Dendritic cell treated with granulocyte-macrophage colony-stimulating factor and Interleukin-4, amounts not matched to agents 40 ng/mL and 50 ng/mL, for 4 days (primary cell): ENCODE measurements at regions not wholly inside any gene's neighbourhood (a gene's known extent, or its start where the extent isn't known, plus 50 kb on each side); places are given as distances from the start of the nearest gene placed in this dataset.

Experiments
- H3K27ac Mint-ChIP-seq: one replicate; pipeline ENCODE4 v1.8.0; 2022; ENCODE audit warnings: mild to moderate bottlenecking, mixed read lengths
- H3K27me3 Mint-ChIP-seq: one replicate; pipeline ENCODE4 v1.8.0; 2022; ENCODE audit warnings: mild to moderate bottlenecking, mixed read lengths
- H3K36me3 Mint-ChIP-seq: one replicate; pipeline ENCODE4 v1.8.0; 2022; ENCODE audit warnings: low read depth, mixed read lengths
- H3K4me1 Mint-ChIP-seq: one replicate; pipeline ENCODE4 v1.8.0; 2022; ENCODE audit warnings: low read depth, mixed read lengths
- H3K4me3 Mint-ChIP-seq: one replicate; pipeline ENCODE4 v1.8.0; 2022; ENCODE audit warnings: mild to moderate bottlenecking, moderate library complexity, mixed read lengths
- H3K9me3 Mint-ChIP-seq: one replicate; pipeline ENCODE4 v1.8.0; 2022; ENCODE audit warnings: mixed read lengths
- intact Hi-C: fragments of 100-400 bp; cut with micrococcal nuclease; formaldehyde crosslinking; loops from one replicate; pipeline ENCODE4 v1.15.0; 2022

GRCh38 chr21:27190601-27191000 lies 223.7 kb upstream of the ADAMTS5 start:
- Mint-ChIP-seq H3K27me3 (no peaks in the 10 kb centered on the region), H3K9me3 (no peaks in the 10 kb centered on the region), H3K4me1 (no peaks in the 10 kb centered on the region), H3K27ac (no peak overlapping the region), H3K4me3 (no peak overlapping the region), H3K36me3 (no peaks in the 10 kb centered on the region)
- intact Hi-C loops: no loop called here

GRCh38 chr21:27189870-27190269 lies 223.0 kb upstream of the ADAMTS5 start:
- no peaks in the 10 kb centered on the region for H3K9me3 Mint-ChIP-seq
- no peaks in the 10 kb centered on the region for H3K4me1 Mint-ChIP-seq
- H3K27ac Mint-ChIP-seq: no peak overlapping the region
- intact Hi-C loops: no loop called here
- H3K36me3 Mint-ChIP-seq: no peaks in the 10 kb centered on the region
- H3K4me3 Mint-ChIP-seq: no peak overlapping the region
- H3K27me3 Mint-ChIP-seq: no peaks in the 10 kb centered on the region

GRCh38 chr21:27173053-27173452 lies 206.2 kb upstream of the ADAMTS5 start:
- no peak overlapping the region for H3K27ac Mint-ChIP-seq
- H3K4me1 Mint-ChIP-seq: no peaks in the 10 kb centered on the region
- H3K4me3 Mint-ChIP-seq: no peak overlapping the region
- no peaks in the 10 kb centered on the region for H3K27me3 Mint-ChIP-seq
- no peaks in the 10 kb centered on the region for H3K9me3 Mint-ChIP-seq
- H3K36me3 Mint-ChIP-seq: no peaks in the 10 kb centered on the region
- intact Hi-C loops: no loop called here

- H3K27me3 Mint-ChIP-seq: no peaks in the 10 kb centered on the region
- no peaks in the 10 kb centered on the region for H3K9me3 Mint-ChIP-seq
- no peak overlapping the region for H3K4me3 Mint-ChIP-seq
- intact Hi-C loops: no loop called here
- H3K27ac Mint-ChIP-seq: no peak overlapping the region
- no peaks in the 10 kb centered on the region for H3K36me3 Mint-ChIP-seq
- H3K4me1 Mint-ChIP-seq: no peaks in the 10 kb centered on the region
Measured at GRCh38 chr21:27171707-27172106, 204.8 kb upstream of the ADAMTS5 start.

- intact Hi-C loops: no loop called here
- Mint-ChIP-seq H3K9me3 (peaks cover 16% of the 10 kb centered on the region), H3K4me3 (no peak overlapping the region), H3K27ac (no peak overlapping the region), H3K27me3 (no peaks in the 10 kb centered on the region), H3K36me3 (no peaks in the 10 kb centered on the region), H3K4me1 (no peaks in the 10 kb centered on the region)
Measured at GRCh38 chr21:27168084-27168483, 201.2 kb upstream of the ADAMTS5 start.

GRCh38 chr21:27164208-27165177 lies 197.6 kb upstream of the ADAMTS5 start:
- Mint-ChIP-seq H3K27ac (no peak overlapping the region), H3K4me3 (no peak overlapping the region), H3K27me3 (no peaks in the 10 kb centered on the region), H3K9me3 (peaks cover 16% of the 10 kb centered on the region), H3K36me3 (no peaks in the 10 kb centered on the region), H3K4me1 (no peaks in the 10 kb centered on the region)
- intact Hi-C loops: no loop called here

GRCh38 chr21:27158967-27159366 lies 192.1 kb upstream of the ADAMTS5 start:
- intact Hi-C loops: no loop called here
- Mint-ChIP-seq H3K36me3 (no peaks in the 10 kb centered on the region), H3K27ac (no peak overlapping the region), H3K27me3 (no peaks in the 10 kb centered on the region), H3K4me1 (no peaks in the 10 kb centered on the region), H3K9me3 (peaks cover 8% of the 10 kb centered on the region), H3K4me3 (no peak overlapping the region)

- Mint-ChIP-seq H3K4me3 (no peak overlapping the region), H3K27me3 (no peaks in the 10 kb centered on the region), H3K27ac (no peak overlapping the region), H3K36me3 (no peaks in the 10 kb centered on the region), H3K9me3 (peaks cover 16% of the 10 kb centered on the region), H3K4me1 (no peaks in the 10 kb centered on the region)
- intact Hi-C loops: no loop called here
Measured at GRCh38 chr21:27157097-27157496, 190.2 kb upstream of the ADAMTS5 start.

GRCh38 chr21:27156666-27157065 lies 189.8 kb upstream of the ADAMTS5 start:
- Mint-ChIP-seq H3K9me3 (peaks cover 16% of the 10 kb centered on the region), H3K27ac (no peak overlapping the region), H3K4me3 (no peak overlapping the region), H3K4me1 (no peaks in the 10 kb centered on the region), H3K27me3 (no peaks in the 10 kb centered on the region), H3K36me3 (no peaks in the 10 kb centered on the region)
- intact Hi-C loops: no loop called here

- no peaks in the 10 kb centered on the region for H3K36me3 Mint-ChIP-seq
- H3K9me3 Mint-ChIP-seq: peaks cover 22% of the 10 kb centered on the region
- intact Hi-C loops: no loop called here
- H3K4me1 Mint-ChIP-seq: no peaks in the 10 kb centered on the region
- H3K27ac Mint-ChIP-seq: no peak overlapping the region
- H3K4me3 Mint-ChIP-seq: no peak overlapping the region
- no peaks in the 10 kb centered on the region for H3K27me3 Mint-ChIP-seq
Measured at GRCh38 chr21:27155130-27155500, 188.2 kb upstream of the ADAMTS5 start.

- no peaks in the 10 kb centered on the region for H3K4me1 Mint-ChIP-seq
- peaks cover 23% of the 10 kb centered on the region for H3K9me3 Mint-ChIP-seq
- intact Hi-C loops: no loop called here
- H3K27me3 Mint-ChIP-seq: no peaks in the 10 kb centered on the region
- H3K36me3 Mint-ChIP-seq: no peaks in the 10 kb centered on the region
- no peak overlapping the region for H3K27ac Mint-ChIP-seq
- H3K4me3 Mint-ChIP-seq: no peak overlapping the region
Measured at GRCh38 chr21:27154451-27155129, 187.7 kb upstream of the ADAMTS5 start.

GRCh38 chr21:27152996-27153395 lies 186.1 kb upstream of the ADAMTS5 start:
- intact Hi-C loops: no loop called here

GRCh38 chr21:27149034-27149433 lies 182.1 kb upstream of the ADAMTS5 start:
- Mint-ChIP-seq H3K4me3 (no peak overlapping the region), H3K9me3 (peaks cover 30% of the 10 kb centered on the region), H3K36me3 (no peaks in the 10 kb centered on the region), H3K27ac (no peak overlapping the region), H3K27me3 (no peaks in the 10 kb centered on the region), H3K4me1 (no peaks in the 10 kb centered on the region)
- intact Hi-C loops: no loop called here

More at GRCh38 chr21:27152996-27153395, 186.1 kb upstream of the ADAMTS5 start:
- Mint-ChIP-seq H3K27me3 (no peaks in the 10 kb centered on the region), H3K9me3 (peaks cover 27% of the 10 kb centered on the region), H3K27ac (no peak overlapping the region), H3K36me3 (no peaks in the 10 kb centered on the region), H3K4me3 (no peak overlapping the region), H3K4me1 (no peaks in the 10 kb centered on the region)

GRCh38 chr21:27146268-27146667 lies 179.4 kb upstream of the ADAMTS5 start:
- H3K4me1 Mint-ChIP-seq: no peaks in the 10 kb centered on the region
- H3K27ac Mint-ChIP-seq: no peak overlapping the region
- H3K9me3 Mint-ChIP-seq: peaks cover 16% of the 10 kb centered on the region
- no peaks in the 10 kb centered on the region for H3K36me3 Mint-ChIP-seq
- H3K27me3 Mint-ChIP-seq: no peaks in the 10 kb centered on the region
- no peak overlapping the region for H3K4me3 Mint-ChIP-seq
- intact Hi-C loops: no loop called here
